ENCODE measurements at regions not wholly inside any gene's neighbourhood (a gene's known extent, or its start where the extent isn't known, plus 50 kb on each side); places are given as distances from the start of the nearest gene placed in this dataset.
"Not testable (repeated sequence)": the region's sequence is repeated elsewhere in the genome, so short reads cannot be mapped to it uniquely, and the experiment has no call there.

- DNase-seq (no peak), FAIRE-seq (no peak)
- H3K27ac ChIP-seq (ENCODE audit: low read depth in 2 of 2, low read length in 2 of 2) = no peak overlapping the region
- no peaks in the 10 kb centered on the region for H3K27me3 ChIP-seq (ENCODE audit: control insufficient read depth, insufficient read depth, low read length)
- H3K9ac ChIP-seq (ENCODE audit: low read length in 3 of 3) = no peak overlapping the region
- no peaks in the 10 kb centered on the region for H3K36me3 ChIP-seq (ENCODE audit: control insufficient read depth in 2 of 3, insufficient read depth in 3 of 3, low read length in 3 of 3)
- no peaks in the 10 kb centered on the region for H3K4me1 ChIP-seq (ENCODE audit: control insufficient read depth in 2 of 3, insufficient read depth in 2 of 3, low read depth in 1 of 3, low read length in 3 of 3)
- no peak overlapping the region for H3K4me3 ChIP-seq (ENCODE audit: low read length in 3 of 3)
- intact Hi-C loops (cut with DNase I) = no loop called here
- TF ChIP-seq, protein P1, sequence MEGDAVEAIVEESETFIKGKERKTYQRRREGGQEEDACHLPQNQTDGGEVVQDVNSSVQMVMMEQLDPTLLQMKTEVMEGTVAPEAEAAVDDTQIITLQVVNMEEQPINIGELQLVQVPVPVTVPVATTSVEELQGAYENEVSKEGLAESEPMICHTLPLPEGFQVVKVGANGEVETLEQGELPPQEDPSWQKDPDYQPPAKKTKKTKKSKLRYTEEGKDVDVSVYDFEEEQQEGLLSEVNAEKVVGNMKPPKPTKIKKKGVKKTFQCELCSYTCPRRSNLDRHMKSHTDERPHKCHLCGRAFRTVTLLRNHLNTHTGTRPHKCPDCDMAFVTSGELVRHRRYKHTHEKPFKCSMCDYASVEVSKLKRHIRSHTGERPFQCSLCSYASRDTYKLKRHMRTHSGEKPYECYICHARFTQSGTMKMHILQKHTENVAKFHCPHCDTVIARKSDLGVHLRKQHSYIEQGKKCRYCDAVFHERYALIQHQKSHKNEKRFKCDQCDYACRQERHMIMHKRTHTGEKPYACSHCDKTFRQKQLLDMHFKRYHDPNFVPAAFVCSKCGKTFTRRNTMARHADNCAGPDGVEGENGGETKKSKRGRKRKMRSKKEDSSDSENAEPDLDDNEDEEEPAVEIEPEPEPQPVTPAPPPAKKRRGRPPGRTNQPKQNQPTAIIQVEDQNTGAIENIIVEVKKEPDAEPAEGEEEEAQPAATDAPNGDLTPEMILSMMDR (IDR thresholded peaks at IDR 0.05; ENCODE audit: borderline replicate concordance, extremely low read depth, insufficient read depth) = no peak
- no peaks in the 10 kb centered on the region for H3K9me3 ChIP-seq (ENCODE audit: control insufficient read depth in 2 of 3, insufficient read depth in 1 of 3, low read length in 3 of 3)
Measured at GRCh38 chr1:173365341-173365740, 111.8 kb upstream of the PRDX6 start.

DNA sequence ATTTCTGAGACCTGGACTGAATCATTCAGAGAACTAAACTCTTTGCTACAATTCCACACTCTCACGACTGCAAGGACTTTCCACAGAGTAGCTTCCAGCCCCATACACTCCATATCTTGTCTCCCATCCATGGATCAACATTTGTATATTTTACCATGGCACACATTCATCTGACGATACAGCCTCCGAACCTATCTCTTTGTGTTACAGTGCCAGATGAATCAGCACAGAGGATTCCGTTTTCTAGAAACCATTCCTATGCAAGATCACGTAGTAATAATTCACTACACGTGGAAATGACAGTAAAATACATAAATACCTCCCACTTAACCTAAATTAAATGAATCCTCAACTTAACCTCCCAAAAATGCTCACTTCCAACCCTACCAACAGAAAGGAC, 110.0 kb upstream of the PRDX6 start:
- intact Hi-C loops (cut with DNase I) = no loop called here
- DNase-seq (no peak), FAIRE-seq (no peak)
- no peak overlapping the region for H3K4me3 ChIP-seq (ENCODE audit: low read length in 3 of 3)
- no peak overlapping the region for H3K9ac ChIP-seq (ENCODE audit: low read length in 3 of 3)
- H3K36me3 ChIP-seq (ENCODE audit: control insufficient read depth in 2 of 3, insufficient read depth in 3 of 3, low read length in 3 of 3) = no peaks in the 10 kb centered on the region
- TF ChIP-seq, protein P1 (IDR thresholded peaks at IDR 0.05; ENCODE audit: borderline replicate concordance, extremely low read depth, insufficient read depth) = no peak
- H3K27ac ChIP-seq (ENCODE audit: low read depth in 2 of 2, low read length in 2 of 2) = no peak overlapping the region
- no peaks in the 10 kb centered on the region for H3K9me3 ChIP-seq (ENCODE audit: control insufficient read depth in 2 of 3, insufficient read depth in 1 of 3, low read length in 3 of 3)
- H3K4me1 ChIP-seq (ENCODE audit: control insufficient read depth in 2 of 3, insufficient read depth in 2 of 3, low read depth in 1 of 3, low read length in 3 of 3) = no peaks in the 10 kb centered on the region
- H3K27me3 ChIP-seq (ENCODE audit: control insufficient read depth, insufficient read depth, low read length) = no peaks in the 10 kb centered on the region

- H3K9ac ChIP-seq (ENCODE audit: low read length in 3 of 3); H3K27me3 ChIP-seq (ENCODE audit: control insufficient read depth, insufficient read depth, low read length); H3K4me1 ChIP-seq (ENCODE audit: control insufficient read depth in 2 of 3, insufficient read depth in 2 of 3, low read depth in 1 of 3, low read length in 3 of 3); H3K9me3 ChIP-seq (ENCODE audit: control insufficient read depth in 2 of 3, insufficient read depth in 1 of 3, low read length in 3 of 3); intact Hi-C loops (cut with DNase I); FAIRE-seq; H3K4me3 ChIP-seq (ENCODE audit: low read length in 3 of 3); DNase-seq; H3K36me3 ChIP-seq (ENCODE audit: control insufficient read depth in 2 of 3, insufficient read depth in 3 of 3, low read length in 3 of 3); H3K27ac ChIP-seq (ENCODE audit: low read depth in 2 of 2, low read length in 2 of 2): not testable (repeated sequence)
Measured at GRCh38 chr1:173370586-173370985, 106.5 kb upstream of the PRDX6 start.

- H3K4me1 ChIP-seq (ENCODE audit: control insufficient read depth in 2 of 3, insufficient read depth in 2 of 3, low read depth in 1 of 3, low read length in 3 of 3); H3K9me3 ChIP-seq (ENCODE audit: control insufficient read depth in 2 of 3, insufficient read depth in 1 of 3, low read length in 3 of 3); DNase-seq; H3K27me3 ChIP-seq (ENCODE audit: control insufficient read depth, insufficient read depth, low read length); intact Hi-C loops (cut with DNase I); H3K27ac ChIP-seq (ENCODE audit: low read depth in 2 of 2, low read length in 2 of 2); H3K36me3 ChIP-seq (ENCODE audit: control insufficient read depth in 2 of 3, insufficient read depth in 3 of 3, low read length in 3 of 3); H3K4me3 ChIP-seq (ENCODE audit: low read length in 3 of 3); FAIRE-seq; H3K9ac ChIP-seq (ENCODE audit: low read length in 3 of 3): not testable (repeated sequence)
Measured at GRCh38 chr1:173376065-173376464, 101.1 kb upstream of the PRDX6 start.

GRCh38 chr1:173377266-173377665, 99.9 kb upstream of the PRDX6 start:
- H3K27me3 ChIP-seq (ENCODE audit: control insufficient read depth, insufficient read depth, low read length) = no peaks in the 10 kb centered on the region
- TF ChIP-seq, protein P1 (IDR thresholded peaks at IDR 0.05; ENCODE audit: borderline replicate concordance, extremely low read depth, insufficient read depth) = no peak
- H3K27ac ChIP-seq (ENCODE audit: low read depth in 2 of 2, low read length in 2 of 2) = no peak overlapping the region
- H3K9ac ChIP-seq (ENCODE audit: low read length in 3 of 3) = no peak overlapping the region
- H3K36me3 ChIP-seq (ENCODE audit: control insufficient read depth in 2 of 3, insufficient read depth in 3 of 3, low read length in 3 of 3) = no peaks in the 10 kb centered on the region
- peaks cover 0 to 5% (median 0%) of the 10 kb centered on the region in 3 donors for H3K9me3 ChIP-seq (ENCODE audit: control insufficient read depth in 2 of 3, insufficient read depth in 1 of 3, low read length in 3 of 3)
- FAIRE-seq = no peak
- intact Hi-C loops (cut with DNase I) = no loop called here
- H3K4me1 ChIP-seq (ENCODE audit: control insufficient read depth in 2 of 3, insufficient read depth in 2 of 3, low read depth in 1 of 3, low read length in 3 of 3) = no peaks in the 10 kb centered on the region
- no peak overlapping the region for H3K4me3 ChIP-seq (ENCODE audit: low read length in 3 of 3)
- DNase-seq = no peak

Data from kidney (tissue), 13 donors.